Dendritic cell treated with granulocyte-macrophage colony-stimulating factor and Interleukin-4, amounts not matched to agents 40 ng/mL and 50 ng/mL, for 4 days (primary cell): ENCODE measurements at regions not wholly inside any gene's neighbourhood (a gene's known extent, or its start where the extent isn't known, plus 50 kb on each side); places are given as distances from the start of the nearest gene placed in this dataset.
"Not testable (repeated sequence)": the region's sequence is repeated elsewhere in the genome, so short reads cannot be mapped to it uniquely, and the experiment has no call there.

Experiments used
- H3K27ac Mint-ChIP-seq: one replicate; pipeline ENCODE4 v1.8.0; 2022; ENCODE audit warnings: mild to moderate bottlenecking, mixed read lengths
- H3K27me3 Mint-ChIP-seq: one replicate; pipeline ENCODE4 v1.8.0; 2022; ENCODE audit warnings: mild to moderate bottlenecking, mixed read lengths
- H3K36me3 Mint-ChIP-seq: one replicate; pipeline ENCODE4 v1.8.0; 2022; ENCODE audit warnings: low read depth, mixed read lengths
- H3K4me1 Mint-ChIP-seq: one replicate; pipeline ENCODE4 v1.8.0; 2022; ENCODE audit warnings: low read depth, mixed read lengths
- H3K4me3 Mint-ChIP-seq: one replicate; pipeline ENCODE4 v1.8.0; 2022; ENCODE audit warnings: mild to moderate bottlenecking, moderate library complexity, mixed read lengths
- H3K9me3 Mint-ChIP-seq: one replicate; pipeline ENCODE4 v1.8.0; 2022; ENCODE audit warnings: mixed read lengths
- intact Hi-C: fragments of 100-400 bp; cut with micrococcal nuclease; formaldehyde crosslinking; loops from one replicate; pipeline ENCODE4 v1.15.0; 2022

- intact Hi-C loops, result no loop called here
- Mint-ChIP-seq H3K4me1 (peaks cover 14% of the 10 kb centered on the region), H3K9me3 (no peaks in the 10 kb centered on the region), H3K27ac (no peak overlapping the region), H3K4me3 (no peak overlapping the region), H3K27me3 (peaks cover 3% of the 10 kb centered on the region), H3K36me3 (no peaks in the 10 kb centered on the region)
Observed at GRCh38 chr3:184485906-184486305, 75.7 kb upstream of the EPHB3 start.

GRCh38 chr3:184486614-184487013 is 75.0 kb upstream of the EPHB3 start:
- no peaks in the 10 kb centered on the region for H3K36me3 Mint-ChIP-seq
- no peaks in the 10 kb centered on the region for H3K9me3 Mint-ChIP-seq
- no peak overlapping the region for H3K4me3 Mint-ChIP-seq
- peaks cover 7% of the 10 kb centered on the region for H3K27me3 Mint-ChIP-seq
- H3K27ac Mint-ChIP-seq, result no peak overlapping the region
- H3K4me1 Mint-ChIP-seq, result peaks cover 8% of the 10 kb centered on the region
- intact Hi-C loops, result no loop called here

GRCh38 chr3:184488577-184488976 is 73.0 kb upstream of the EPHB3 start:
- Mint-ChIP-seq H3K9me3 (no peaks in the 10 kb centered on the region), H3K4me3 (no peak overlapping the region), H3K27me3 (peaks cover 19% of the 10 kb centered on the region), H3K4me1 (peaks cover 17% of the 10 kb centered on the region), H3K27ac (no peak overlapping the region), H3K36me3 (no peaks in the 10 kb centered on the region)
- intact Hi-C loops, result no loop called here

GRCh38 chr3:184489268-184489841 is 72.2 kb upstream of the EPHB3 start:
- no peak overlapping the region for H3K4me3 Mint-ChIP-seq
- H3K36me3 Mint-ChIP-seq, result no peaks in the 10 kb centered on the region
- H3K27ac Mint-ChIP-seq, result no peak overlapping the region
- peaks cover 25% of the 10 kb centered on the region for H3K27me3 Mint-ChIP-seq
- peaks cover 25% of the 10 kb centered on the region for H3K4me1 Mint-ChIP-seq
- intact Hi-C loops, result no loop called here
- H3K9me3 Mint-ChIP-seq, result no peaks in the 10 kb centered on the region

- Mint-ChIP-seq H3K4me3 (no peak overlapping the region), H3K36me3 (no peaks in the 10 kb centered on the region), H3K27me3 (peaks cover 25% of the 10 kb centered on the region), H3K4me1 (peaks cover 26% of the 10 kb centered on the region), H3K27ac (no peak overlapping the region), H3K9me3 (no peaks in the 10 kb centered on the region)
- intact Hi-C loops, result no loop called here
Observed at GRCh38 chr3:184491011-184491576, 70.5 kb upstream of the EPHB3 start.

GRCh38 chr3:184491867-184492615 is 69.5 kb upstream of the EPHB3 start:
- H3K27ac Mint-ChIP-seq, result peak overlapping the region; percentile 61
- intact Hi-C loops, result no loop called here
- H3K36me3 Mint-ChIP-seq, result no peaks in the 10 kb centered on the region
- H3K27me3 Mint-ChIP-seq, result peaks cover 25% of the 10 kb centered on the region
- no peaks in the 10 kb centered on the region for H3K9me3 Mint-ChIP-seq
- peak overlapping the region; percentile 58 for H3K4me3 Mint-ChIP-seq
- peaks cover 26% of the 10 kb centered on the region for H3K4me1 Mint-ChIP-seq

GRCh38 chr3:184496933-184497332 is 64.7 kb upstream of the EPHB3 start:
- peaks cover 57% of the 10 kb centered on the region for H3K4me1 Mint-ChIP-seq
- no peaks in the 10 kb centered on the region for H3K36me3 Mint-ChIP-seq
- H3K4me3 Mint-ChIP-seq, result no peak overlapping the region
- peaks cover 1% of the 10 kb centered on the region for H3K9me3 Mint-ChIP-seq
- H3K27ac Mint-ChIP-seq, result peak overlapping the region; percentile 50
- H3K27me3 Mint-ChIP-seq, result peaks cover 18% of the 10 kb centered on the region
- intact Hi-C loops, result no loop called here

GRCh38 chr3:184497804-184498203 is 63.8 kb upstream of the EPHB3 start:
- Mint-ChIP-seq H3K36me3 (no peaks in the 10 kb centered on the region), H3K4me1 (peaks cover 49% of the 10 kb centered on the region), H3K4me3 (no peak overlapping the region), H3K9me3 (peaks cover 10% of the 10 kb centered on the region), H3K27ac (no peak overlapping the region), H3K27me3 (peaks cover 18% of the 10 kb centered on the region)
- intact Hi-C loops, result no loop called here

- H3K36me3 Mint-ChIP-seq, result no peaks in the 10 kb centered on the region
- peak overlapping the region; percentile 9 for H3K27ac Mint-ChIP-seq
- H3K4me3 Mint-ChIP-seq, result no peak overlapping the region
- peaks cover 9% of the 10 kb centered on the region for H3K27me3 Mint-ChIP-seq
- H3K4me1 Mint-ChIP-seq, result peaks cover 36% of the 10 kb centered on the region
- intact Hi-C loops, result no loop called here
- peaks cover 15% of the 10 kb centered on the region for H3K9me3 Mint-ChIP-seq
Observed at GRCh38 chr3:184498986-184499606, 62.5 kb upstream of the EPHB3 start.

GRCh38 chr3:184500344-184500923 is 61.2 kb upstream of the EPHB3 start:
- H3K4me3 Mint-ChIP-seq, result no peak overlapping the region
- peaks cover 32% of the 10 kb centered on the region for H3K4me1 Mint-ChIP-seq
- intact Hi-C loops, result no loop called here
- peaks cover 12% of the 10 kb centered on the region for H3K27me3 Mint-ChIP-seq
- no peaks in the 10 kb centered on the region for H3K36me3 Mint-ChIP-seq
- H3K27ac Mint-ChIP-seq, result no peak overlapping the region
- H3K9me3 Mint-ChIP-seq, result peaks cover 15% of the 10 kb centered on the region

GRCh38 chr3:184502123-184502667 is 59.4 kb upstream of the EPHB3 start:
- peaks cover 32% of the 10 kb centered on the region for H3K4me1 Mint-ChIP-seq
- intact Hi-C loops, result no loop called here
- no peak overlapping the region for H3K27ac Mint-ChIP-seq
- H3K9me3 Mint-ChIP-seq, result peaks cover 15% of the 10 kb centered on the region
- H3K27me3 Mint-ChIP-seq, result peaks cover 19% of the 10 kb centered on the region
- no peak overlapping the region for H3K4me3 Mint-ChIP-seq
- H3K36me3 Mint-ChIP-seq, result no peaks in the 10 kb centered on the region

GRCh38 chr3:184502841-184503240 is 58.7 kb upstream of the EPHB3 start:
- H3K4me3 Mint-ChIP-seq, H3K36me3 Mint-ChIP-seq, H3K27ac Mint-ChIP-seq, intact Hi-C loops: not testable (repeated sequence)
- H3K27me3 Mint-ChIP-seq, result peaks cover 22% of the 10 kb centered on the region
- peaks cover 15% of the 10 kb centered on the region for H3K9me3 Mint-ChIP-seq
- H3K4me1 Mint-ChIP-seq, result peaks cover 29% of the 10 kb centered on the region

- no peak overlapping the region for H3K27ac Mint-ChIP-seq
- intact Hi-C loops, result no loop called here
- peaks cover 15% of the 10 kb centered on the region for H3K9me3 Mint-ChIP-seq
- no peak overlapping the region for H3K4me3 Mint-ChIP-seq
- H3K4me1 Mint-ChIP-seq, result peaks cover 21% of the 10 kb centered on the region
- no peaks in the 10 kb centered on the region for H3K36me3 Mint-ChIP-seq
- peaks cover 22% of the 10 kb centered on the region for H3K27me3 Mint-ChIP-seq
Observed at GRCh38 chr3:184503647-184504046, 57.9 kb upstream of the EPHB3 start.
